ENCODE measurements at regions not wholly inside any gene's neighbourhood (a gene's known extent, or its start where the extent isn't known, plus 50 kb on each side); places are given as distances from the start of the nearest gene placed in this dataset.

DNA sequence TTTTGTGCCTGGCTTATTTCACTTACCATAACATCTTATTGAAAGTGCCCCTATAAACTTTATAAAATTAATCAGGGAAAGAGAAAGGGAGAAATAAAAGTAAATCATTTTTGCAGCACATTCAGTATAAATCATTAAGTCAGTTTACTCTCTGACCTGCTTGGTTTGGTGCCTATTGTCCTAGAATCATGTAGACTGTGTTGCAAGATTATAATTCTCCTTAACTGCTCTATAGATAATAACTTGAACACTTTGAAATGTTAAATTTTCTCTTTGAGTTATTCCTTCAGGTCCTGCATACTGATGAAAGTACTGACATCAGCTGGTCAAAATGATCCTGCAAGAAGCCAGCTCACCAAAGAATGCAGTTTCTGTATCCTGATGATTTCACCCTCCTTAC is 969.6 kb upstream of the GJE1 start:
- intact Hi-C loops (cut with DNase I; ENCODE audit: low total_unique reads) (no loop called here), in situ Hi-C loops (cut with MboI; ENCODE audit: low sequenced_read_pairs in 4 of 4) (no loop called here)
- DNase-seq: no peak
- H3K27me3 ChIP-seq: no peaks in the 10 kb centered on the region
- H3K27ac ChIP-seq: no peak overlapping the region
- no peak for ATAC-seq
- H3K36me3 ChIP-seq: no peaks in the 10 kb centered on the region
- no peak overlapping the region for H3K4me3 ChIP-seq
- no peaks in the 10 kb centered on the region for H3K9me3 ChIP-seq
- peaks cover 0 to 5% of the 10 kb centered on the region in 2 donors for H3K4me1 ChIP-seq
- TF ChIP-seq POLR2A (IDR thresholded peaks at IDR 0.05): no peak
- TF ChIP-seq, protein P1, sequence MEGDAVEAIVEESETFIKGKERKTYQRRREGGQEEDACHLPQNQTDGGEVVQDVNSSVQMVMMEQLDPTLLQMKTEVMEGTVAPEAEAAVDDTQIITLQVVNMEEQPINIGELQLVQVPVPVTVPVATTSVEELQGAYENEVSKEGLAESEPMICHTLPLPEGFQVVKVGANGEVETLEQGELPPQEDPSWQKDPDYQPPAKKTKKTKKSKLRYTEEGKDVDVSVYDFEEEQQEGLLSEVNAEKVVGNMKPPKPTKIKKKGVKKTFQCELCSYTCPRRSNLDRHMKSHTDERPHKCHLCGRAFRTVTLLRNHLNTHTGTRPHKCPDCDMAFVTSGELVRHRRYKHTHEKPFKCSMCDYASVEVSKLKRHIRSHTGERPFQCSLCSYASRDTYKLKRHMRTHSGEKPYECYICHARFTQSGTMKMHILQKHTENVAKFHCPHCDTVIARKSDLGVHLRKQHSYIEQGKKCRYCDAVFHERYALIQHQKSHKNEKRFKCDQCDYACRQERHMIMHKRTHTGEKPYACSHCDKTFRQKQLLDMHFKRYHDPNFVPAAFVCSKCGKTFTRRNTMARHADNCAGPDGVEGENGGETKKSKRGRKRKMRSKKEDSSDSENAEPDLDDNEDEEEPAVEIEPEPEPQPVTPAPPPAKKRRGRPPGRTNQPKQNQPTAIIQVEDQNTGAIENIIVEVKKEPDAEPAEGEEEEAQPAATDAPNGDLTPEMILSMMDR (IDR thresholded peaks at IDR 0.05 in 4 of 5, conservative IDR thresholded peaks at IDR 0.05 in 1 of 5): no peak

DNA sequence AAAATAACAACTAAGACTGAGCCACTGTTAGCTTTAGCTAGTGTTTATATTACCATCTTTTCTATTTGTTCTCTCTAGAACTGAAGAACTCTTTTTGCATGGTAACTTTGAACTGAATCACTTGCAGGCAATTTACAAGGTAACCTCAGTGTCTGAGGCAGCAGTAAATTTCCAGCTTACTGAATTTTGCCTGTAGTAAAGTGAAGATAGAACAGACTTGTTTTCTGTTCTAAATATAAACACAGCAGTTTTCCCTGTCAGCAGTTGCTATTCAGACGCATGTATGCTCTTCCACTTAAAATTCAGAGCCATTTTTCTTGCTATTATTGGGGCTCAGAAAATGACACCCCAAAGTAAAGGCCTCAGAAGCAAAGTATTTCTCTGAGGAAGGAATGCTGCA is 974.0 kb upstream of the GJE1 start:
- Histone ChIP-seq H3K27ac (no peak overlapping the region), H3K36me3 (no peaks in the 10 kb centered on the region), H3K27me3 (no peaks in the 10 kb centered on the region), H3K4me1 (peaks cover 0 to 5% of the 10 kb centered on the region in 2 donors), H3K9me3 (no peaks in the 10 kb centered on the region), H3K4me3 (no peak overlapping the region)
- DNase-seq (no peak), ATAC-seq (no peak)
- TF ChIP-seq POLR2A (IDR thresholded peaks at IDR 0.05): no peak
- in situ Hi-C loops (cut with MboI; ENCODE audit: low sequenced_read_pairs in 4 of 4): no loop called here
- intact Hi-C loops (cut with DNase I; ENCODE audit: low total_unique reads): no loop called here

DNA sequence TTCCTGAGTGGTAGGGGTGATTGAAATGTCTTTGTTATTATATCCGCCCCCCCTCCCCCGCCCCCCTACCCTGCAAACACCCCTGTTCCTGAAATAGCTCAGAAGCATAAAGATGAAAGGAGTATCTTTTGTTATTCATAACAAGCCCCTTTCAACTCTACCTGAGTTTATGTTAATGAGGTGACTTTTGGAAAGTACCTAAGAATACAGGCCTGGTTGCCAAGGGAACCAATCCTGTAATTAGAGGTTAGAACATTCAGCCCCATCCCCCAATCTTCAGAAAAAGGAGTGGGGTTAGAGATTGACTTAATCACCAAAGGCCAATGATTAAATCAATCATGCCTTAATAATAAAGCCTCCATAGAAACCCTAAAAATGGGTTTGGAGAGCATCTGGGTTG is 979.2 kb upstream of the GJE1 start:
- Histone ChIP-seq H3K27me3 (no peaks in the 10 kb centered on the region), H3K9me3 (no peaks in the 10 kb centered on the region), H3K27ac (no peak overlapping the region), H3K36me3 (no peaks in the 10 kb centered on the region), H3K4me3 (no peak overlapping the region), H3K4me1 (no peaks in the 10 kb centered on the region)
- TF ChIP-seq, protein P1 (IDR thresholded peaks at IDR 0.05 in 4 of 5, conservative IDR thresholded peaks at IDR 0.05 in 1 of 5): no peak
- no peak for TF ChIP-seq POLR2A (IDR thresholded peaks at IDR 0.05)
- DNase-seq (no peak), ATAC-seq (no peak)
- in situ Hi-C loops (cut with MboI; ENCODE audit: low sequenced_read_pairs in 4 of 4) (no loop called here), intact Hi-C loops (cut with DNase I; ENCODE audit: low total_unique reads) (no loop called here)

DNA sequence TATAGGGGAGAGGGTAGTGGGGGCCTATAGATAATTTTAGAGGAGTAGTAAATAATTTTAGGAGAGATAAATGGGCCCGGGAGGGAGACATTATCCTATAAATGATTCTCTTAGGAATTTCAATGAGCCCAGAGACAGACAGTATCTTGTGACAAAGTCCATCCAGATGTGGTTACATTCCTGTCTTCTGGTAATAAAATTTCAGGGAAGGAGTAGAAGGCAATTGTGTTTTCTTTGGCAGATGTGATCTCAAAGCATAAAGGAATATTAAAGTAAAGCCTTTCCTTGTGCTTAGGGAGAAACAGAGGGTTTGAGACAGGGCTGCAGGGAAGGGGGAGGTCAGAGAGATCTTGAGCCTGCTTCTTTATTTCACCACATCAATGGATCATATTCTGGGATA is 979.8 kb upstream of the GJE1 start:
- intact Hi-C loops (cut with DNase I; ENCODE audit: low total_unique reads) (no loop called here), in situ Hi-C loops (cut with MboI; ENCODE audit: low sequenced_read_pairs in 4 of 4) (no loop called here)
- Histone ChIP-seq H3K27me3 (no peaks in the 10 kb centered on the region), H3K4me3 (no peak overlapping the region), H3K4me1 (no peaks in the 10 kb centered on the region), H3K9me3 (no peaks in the 10 kb centered on the region), H3K27ac (no peak overlapping the region), H3K36me3 (no peaks in the 10 kb centered on the region)
- no peak for ATAC-seq
- DNase-seq: no peak
- TF ChIP-seq, protein P1 (IDR thresholded peaks at IDR 0.05 in 4 of 5, conservative IDR thresholded peaks at IDR 0.05 in 1 of 5): no peak
- TF ChIP-seq POLR2A (IDR thresholded peaks at IDR 0.05): no peak

DNA sequence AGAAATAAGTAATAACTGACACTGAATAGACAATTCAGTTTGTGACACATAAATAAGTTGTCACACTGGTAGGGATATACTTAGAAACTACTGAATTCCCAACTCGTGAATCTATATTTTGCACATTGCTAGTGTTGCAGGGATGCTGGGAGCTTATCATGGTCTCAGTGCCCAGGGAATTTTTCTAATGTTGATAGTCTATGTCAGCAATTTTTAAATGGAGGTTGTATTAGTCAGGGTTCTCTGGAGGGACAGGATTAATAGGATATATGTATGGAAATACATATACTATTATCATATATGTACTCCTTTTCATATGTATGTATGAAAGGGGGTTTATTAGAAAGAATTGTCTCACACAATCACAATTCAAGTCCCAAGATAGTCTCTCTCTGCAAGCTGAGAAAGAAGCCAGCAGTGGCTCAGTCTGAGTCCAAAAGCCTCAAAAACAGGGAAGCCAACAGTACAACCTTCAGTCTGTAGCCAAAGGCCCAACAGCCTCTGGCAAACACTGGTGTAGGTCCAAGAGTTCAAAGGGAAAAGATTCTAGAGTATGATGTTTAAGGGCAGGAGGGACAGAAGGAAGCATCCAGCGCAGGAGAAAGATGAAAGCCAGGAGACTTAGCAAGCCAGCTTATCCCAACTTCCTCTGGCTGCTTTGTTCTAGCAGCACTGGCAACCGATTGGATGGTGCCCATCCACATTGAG is 980.9 kb upstream of the GJE1 start:
- H3K36me3 ChIP-seq: no peaks in the 10 kb centered on the region
- in situ Hi-C loops (cut with MboI; ENCODE audit: low sequenced_read_pairs in 4 of 4): no loop called here
- DNase-seq (no peak), ATAC-seq (no peak)
- intact Hi-C loops (cut with DNase I; ENCODE audit: low total_unique reads): no loop called here
- no peaks in the 10 kb centered on the region for H3K9me3 ChIP-seq
- H3K27me3 ChIP-seq: no peaks in the 10 kb centered on the region
- no peaks in the 10 kb centered on the region for H3K4me1 ChIP-seq
- H3K27ac ChIP-seq: no peak overlapping the region
- H3K4me3 ChIP-seq: no peak overlapping the region
- no peak for TF ChIP-seq POLR2A (IDR thresholded peaks at IDR 0.05)
- TF ChIP-seq, protein P1 (IDR thresholded peaks at IDR 0.05 in 4 of 5, conservative IDR thresholded peaks at IDR 0.05 in 1 of 5): no peak
